ENCODE measurements at regions not wholly inside any gene's neighbourhood (a gene's known extent, or its start where the extent isn't known, plus 50 kb on each side); places are given as distances from the start of the nearest gene placed in this dataset.
A peak's percentile ranks its signal among the peaks of the same experiment; 100 is the strongest.
"Not testable (repeated sequence)": the region's sequence is repeated elsewhere in the genome, so short reads cannot be mapped to it uniquely, and the experiment has no call there.

DNA sequence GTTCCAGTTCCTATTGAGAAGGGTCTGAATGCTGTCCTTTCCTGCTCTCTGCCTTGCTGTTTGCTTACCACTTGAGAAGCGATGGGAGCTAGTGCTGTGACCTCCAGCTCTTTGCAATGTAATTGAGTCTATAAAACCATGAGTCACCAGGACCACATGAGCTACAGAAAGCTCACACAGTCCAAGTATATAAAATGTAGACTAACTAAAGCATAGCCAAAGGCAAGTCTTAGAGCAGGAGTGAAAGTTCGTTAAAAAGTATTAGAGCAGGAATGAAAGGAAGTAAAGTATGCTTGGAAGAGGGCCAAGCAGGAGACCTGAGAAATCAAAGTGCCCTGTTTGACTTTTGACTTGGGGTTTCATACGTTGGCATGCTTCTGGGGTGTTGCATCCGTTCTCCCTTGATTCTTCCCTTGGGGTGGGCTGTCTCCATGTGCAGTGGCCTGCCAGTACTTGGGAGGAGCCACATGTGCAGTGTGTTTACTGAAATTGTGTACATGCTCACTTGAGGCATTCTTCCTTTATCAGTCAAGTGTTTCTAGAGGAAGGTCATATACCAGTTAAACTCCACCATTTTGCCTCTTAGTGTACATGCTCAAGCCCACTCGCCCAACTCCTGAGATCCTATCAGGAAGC is 71.3 kb upstream of the KIT start:
- peak; percentile 91 for DNase-seq

DNA sequence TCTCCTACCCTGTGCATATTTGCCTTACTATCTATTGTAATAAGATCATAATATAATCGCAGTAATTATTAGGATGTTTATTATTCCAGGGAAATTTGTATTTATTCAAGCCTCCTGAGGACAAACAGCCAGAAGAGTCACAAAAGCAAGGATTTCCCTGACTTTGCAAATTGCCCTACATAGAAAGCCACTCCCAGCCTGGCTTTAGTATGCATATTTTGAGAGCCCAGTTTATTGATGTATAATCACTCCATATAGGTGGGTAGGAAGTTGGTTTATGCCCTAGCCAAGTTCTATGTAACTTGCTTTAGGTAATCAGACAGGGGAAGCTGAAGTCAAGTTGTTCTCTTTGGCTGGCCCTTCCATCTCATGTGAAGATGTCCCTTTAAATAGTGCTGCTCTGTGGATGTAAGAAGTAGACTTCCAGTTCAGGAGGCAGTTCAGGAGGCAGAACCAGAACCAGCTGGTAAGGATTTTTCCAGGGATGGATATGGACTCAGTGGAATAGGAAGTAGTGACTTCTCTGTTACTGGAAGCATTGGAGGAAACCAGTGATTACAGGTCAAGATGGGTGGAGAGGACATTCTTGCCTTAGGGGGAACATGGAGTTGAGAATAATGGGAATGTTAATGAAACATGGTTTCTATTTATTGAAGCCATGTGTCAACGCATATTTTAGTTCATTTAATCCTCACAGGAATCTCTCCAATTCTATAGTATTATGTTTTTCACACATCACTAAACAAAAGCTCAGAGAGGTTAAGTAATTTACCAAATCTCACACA is 70.5 kb upstream of the KIT start:
- no peak for DNase-seq

DNA sequence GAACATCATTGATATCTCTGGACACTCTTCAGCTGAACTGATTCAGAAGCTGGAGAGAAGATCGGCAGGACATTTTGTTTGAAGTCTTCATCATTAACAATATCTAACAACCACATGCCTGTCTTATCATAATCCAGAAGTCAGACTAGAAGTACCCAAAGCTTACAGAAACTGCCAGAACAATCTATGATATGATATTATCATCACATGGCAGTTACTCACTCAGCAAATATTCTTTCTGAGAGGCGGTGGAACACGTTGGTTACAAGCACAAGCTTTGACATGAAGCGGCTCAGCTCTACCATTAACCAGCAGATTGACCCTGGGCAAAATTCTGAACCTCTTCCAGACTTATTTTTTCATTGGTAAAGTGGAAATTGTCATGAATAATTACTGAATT is 69.4 kb upstream of the KIT start:
- no peak for DNase-seq

DNA sequence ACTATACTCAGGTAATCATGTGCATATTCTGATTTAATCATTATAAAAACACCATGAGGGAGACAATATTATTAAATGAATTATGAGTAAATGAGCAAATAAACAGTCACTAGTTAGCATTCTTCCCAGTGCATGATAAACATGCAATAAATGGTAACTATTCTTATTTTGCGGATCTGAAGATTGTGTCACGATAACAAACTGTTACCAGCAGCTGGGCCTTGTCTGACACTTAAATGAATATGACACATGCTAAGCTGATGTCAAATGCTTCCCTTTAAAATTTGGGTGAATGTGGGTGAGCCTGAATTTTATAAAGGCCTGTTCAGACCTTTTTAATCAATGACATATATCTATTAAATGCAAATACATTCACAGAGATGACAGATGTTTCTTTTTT is 68.2 kb upstream of the KIT start:
- no peak for DNase-seq

- no peak for DNase-seq
Measured at GRCh38 chr4:54593795-54594322, 63.9 kb upstream of the KIT start.

DNA sequence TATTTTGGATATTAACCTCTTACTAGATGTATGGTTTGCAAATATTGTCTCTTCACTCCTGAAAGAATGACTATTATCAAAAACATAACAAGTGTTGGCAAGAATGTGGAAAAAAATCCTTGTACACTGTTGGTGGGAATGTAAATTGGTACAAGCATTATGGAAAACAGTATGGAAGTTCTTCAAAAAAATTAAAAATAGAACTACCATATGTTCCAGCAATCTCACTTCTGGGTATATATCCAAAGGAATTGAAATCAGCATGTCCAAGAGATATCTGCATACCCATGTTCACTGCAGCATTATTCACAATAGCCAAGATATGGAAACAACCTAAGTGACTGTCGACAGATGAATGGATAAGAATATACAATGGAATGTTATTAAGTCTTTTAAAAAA is 61.6 kb upstream of the KIT start:
- DNase-seq: no peak

DNA sequence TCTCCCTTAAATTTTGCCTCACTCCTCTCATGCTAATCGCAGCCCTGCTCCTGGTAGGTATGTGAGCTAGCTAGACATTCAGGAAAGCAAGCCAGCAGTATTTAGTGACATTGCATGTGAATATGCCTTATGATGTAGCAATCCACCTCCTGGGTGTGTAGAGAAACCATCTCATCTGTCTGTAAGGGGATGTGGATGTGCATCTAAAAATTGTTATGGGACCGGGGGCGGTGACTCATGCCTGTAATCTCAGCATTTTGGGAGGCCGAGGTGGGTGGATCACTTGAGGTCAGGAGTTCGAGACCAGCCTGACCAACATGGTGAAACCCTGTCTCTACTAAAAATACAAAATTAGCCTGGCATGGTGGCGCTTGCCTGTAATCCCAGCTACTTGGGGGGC is 60.1 kb upstream of the KIT start:
- not testable (repeated sequence) for DNase-seq

- DNase-seq: not testable (repeated sequence)
Measured at GRCh38 chr4:54602175-54602574, 55.6 kb upstream of the KIT start.

- DNase-seq: no peak
Measured at GRCh38 chr4:54607067-54607466, 50.7 kb upstream of the KIT start.

DNA sequence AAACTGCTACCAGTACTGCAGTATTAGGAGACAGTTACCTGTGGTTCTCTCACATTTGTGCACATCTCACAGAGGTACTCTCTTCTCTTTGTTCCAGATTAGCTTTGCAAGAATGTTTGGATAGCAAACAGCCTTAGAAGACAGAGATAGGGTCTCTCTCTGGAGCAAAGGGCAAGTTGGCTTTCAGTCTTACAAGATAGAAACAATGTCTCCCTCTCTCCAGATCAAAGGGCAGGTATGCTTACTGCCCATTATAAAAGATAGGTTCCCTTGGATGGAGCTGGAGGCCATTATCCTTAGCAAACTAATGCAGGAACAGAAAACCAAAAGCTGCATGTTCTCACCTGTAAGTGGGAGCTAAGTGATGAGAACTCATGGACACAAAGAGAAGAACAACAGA is 50.2 kb upstream of the KIT start:
- DNase-seq: no peak

All from DMS153 (cell line).